Heart right ventricle (tissue), 16 donors: ENCODE measurements at regions not wholly inside any gene's neighbourhood (a gene's known extent, or its start where the extent isn't known, plus 50 kb on each side); places are given as distances from the start of the nearest gene placed in this dataset.

ENCODE experiments used
- ATAC-seq, 8 donors: fragments of 200-7000 bp; cut with Tn5 transposase; one replicate each; pipeline ENCODE4 v1.9.1; 2020; ENCODE audit warnings: mild to moderate bottlenecking in 8 of 8, moderate library complexity in 8 of 8, moderate number of reproducible peaks in 1 of 8
- DNase-seq, 2 donors: peaks; one replicate each; pipeline ENCODE4 v3.0.0-alpha.2; 2020
- H3K27ac ChIP-seq, 10 donors: fragments of 200-600 bp; sonication (generic) in 2 of 10; one replicate each; pipeline versions ENCODE4 v1.5.0 to v1.8.0; 2020 to 2022; ENCODE audit warnings: mild to moderate bottlenecking in 3 of 10
- H3K27me3 ChIP-seq, 7 donors: fragments of 200-600 bp; one replicate each; pipeline ENCODE4 v1.8.0; 2021 to 2022; ENCODE audit warnings: mild to moderate bottlenecking in 2 of 7
- H3K36me3 ChIP-seq, 9 donors: fragments of 200-600 bp; sonication (generic) in 1 of 9; one replicate each; pipeline versions ENCODE4 v1.5.0 to v1.8.0; 2020 to 2022; ENCODE audit warnings: mild to moderate bottlenecking in 2 of 9
- H3K4me1 ChIP-seq, 9 donors: fragments of 200-600 bp; sonication (generic) in 1 of 9; one replicate each; pipeline versions ENCODE4 v1.5.0 to v1.8.0; 2020 to 2022; ENCODE audit warnings: mild to moderate bottlenecking in 4 of 9
- H3K4me3 ChIP-seq, 10 donors: fragments of 200-600 bp; sonication (generic) in 2 of 10; one replicate each; pipeline versions ENCODE4 v1.5.0 to v1.8.0; 2020 to 2022; ENCODE audit warnings: mild to moderate bottlenecking in 7 of 10, moderate library complexity in 2 of 10
- H3K9me3 ChIP-seq, 11 donors: fragments of 200-600 bp in 10 of 11; sonication (generic) in 2 of 11; one replicate each; pipeline versions ENCODE4 v1.5.0 to v1.8.0; 2013 to 2022; ENCODE audit warnings: mild to moderate bottlenecking in 2 of 11, control low read depth in 1 of 11, moderate library complexity in 1 of 11
- CTCF ChIP-seq, 9 donors: fragments of 200-600 bp; sonication (generic) in 2 of 9; IDR thresholded peaks; one replicate each; pipeline versions ENCODE4 v1.5.0 to v1.8.0; 2021 to 2022; ENCODE audit warnings: antibody characterized with exemption in 9 of 9, mild to moderate bottlenecking in 5 of 9, moderate library complexity in 1 of 9
- WGBS, 2 donors: extraction: QIAGEN DNeasy Blood & Tissue Kit; methylation state at CpG; one replicate each; pipeline ENCODE4 v1.1.7; 2013; ENCODE audit warnings: inconsistent platforms in 1 of 2; 5-methylcytosine and 5-hydroxymethylcytosine counted together
- intact Hi-C, 10 donors: fragments of 100-400 bp; cut with DNase I; formaldehyde crosslinking; loops; one replicate each; pipeline versions ENCODE4 v1.11.1 to v1.14.2; 2022
- donor health status: Arrhythmogenic right ventricular cardiomyopathy.
- donor health status: ischemic (EF 13 %, LVEDD 7.1; RV severe dilation, severe dysfunction).
- donor health status: healthy with polysubstance abuse.
- donor health status: DM: no; HTN: yes; CAD: no.
- donor health status: DM: no; HTN: no; CAD: no.
- donor health status: ischemic (EF 25% LVEDD 6.9; RV normal size, moderate dysfunction).
- donor health status: ischemic (EF 25% LVEDD 5.7; RV mildly dilated, moderate dysfunction).
- donor health status: healthy.
- donor health status: DM: yes; HTN: yes; CAD: no.
- donor health status: Ischemic cardiomyopathy.
- donor health status: ischemic (EF 35%, LVEDD 5.7; RV mildly dilated, moderate dysfunction).
- donor health status: nonischemic (EF 11% LVEDD 7.7; RV severe dilation, severe dysfunction).
- donor health status: DM: yes; HTN: yes; CAD: no.
- donor health status: PGD.
- donor health status: ischemic (EF 29% LVEDD 5.4; RV normal size, mild dysfunction).
- donor health status: nonischemic (EF 23%, LVEDD 6.1; RV moderate dilation, normal function).

- no peak for TF ChIP-seq CTCF (IDR thresholded peaks at IDR 0.05)
- H3K4me3 ChIP-seq = no peak overlapping the region
- H3K27ac ChIP-seq = no peak overlapping the region
- no peak for DNase-seq
- H3K27me3 ChIP-seq = peaks cover 0 to 4% (median 0%) of the 10 kb centered on the region in 7 donors
- ATAC-seq = no peak
- 95 to 97% methylated on average over 5 of the region's 5 CpGs for WGBS, 2 donors
- H3K4me1 ChIP-seq = peaks cover 0 to 28% (median 14%) of the 10 kb centered on the region in 9 donors
- intact Hi-C loops = no loop called here
- no peaks in the 10 kb centered on the region for H3K36me3 ChIP-seq
- peaks cover 0 to 10% (median 0%) of the 10 kb centered on the region in 11 donors for H3K9me3 ChIP-seq
These were observed 152.3 kb upstream of the ANKH start for GRCh38 chr5:15023846-15024245.

DNA sequence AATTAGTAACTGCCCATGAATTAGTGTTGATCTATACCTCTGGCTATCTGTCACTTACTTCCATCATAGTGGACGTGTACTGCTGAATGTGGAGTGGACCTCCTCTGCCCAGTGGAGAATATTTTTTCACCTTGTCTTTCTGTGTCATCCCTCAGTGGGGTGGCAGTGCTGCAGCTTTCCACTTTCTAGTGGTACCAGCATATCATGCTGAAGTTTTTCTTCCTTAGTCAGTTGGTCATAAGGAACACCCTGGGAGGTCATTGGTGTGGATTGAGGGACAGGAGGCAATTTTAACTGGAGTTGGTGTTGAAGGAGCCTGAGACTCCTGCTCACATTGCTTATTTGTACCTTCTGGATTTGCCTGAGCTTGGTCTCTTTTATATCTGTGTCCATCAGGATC, 151.7 kb upstream of the ANKH start:
- ATAC-seq (no peak), DNase-seq (no peak)
- H3K4me3 ChIP-seq = no peak overlapping the region
- intact Hi-C loops = no loop called here
- peaks cover 0 to 10% (median 0%) of the 10 kb centered on the region in 11 donors for H3K9me3 ChIP-seq
- no peak for TF ChIP-seq CTCF (IDR thresholded peaks at IDR 0.05)
- WGBS, 2 donors = 90 to 96% methylated on average over 1 of the region's 1 CpG
- peaks cover 0 to 2% (median 0%) of the 10 kb centered on the region in 7 donors for H3K27me3 ChIP-seq
- H3K36me3 ChIP-seq = no peaks in the 10 kb centered on the region
- H3K4me1 ChIP-seq = peaks cover 0 to 28% (median 14%) of the 10 kb centered on the region in 9 donors
- H3K27ac ChIP-seq = no peak overlapping the region

GRCh38 chr5:15021266-15022046, 149.9 kb upstream of the ANKH start:
- peaks cover 0 to 10% (median 0%) of the 10 kb centered on the region in 11 donors for H3K9me3 ChIP-seq
- H3K36me3 ChIP-seq = no peaks in the 10 kb centered on the region
- H3K4me1 ChIP-seq = peaks cover 0 to 20% (median 14%) of the 10 kb centered on the region in 9 donors
- peak overlapping the region in 9 of 10 donors; percentile 21 to 87 (median 70) for H3K27ac ChIP-seq
- ATAC-seq (peak; percentile 55 to 86 (median 72)), DNase-seq (no peak)
- intact Hi-C loops = no loop called here
- no peaks in the 10 kb centered on the region for H3K27me3 ChIP-seq
- WGBS, 2 donors = 28 to 37% methylated on average over 8 of the region's 8 CpGs
- no peak for TF ChIP-seq CTCF (IDR thresholded peaks at IDR 0.05)
- peak overlapping the region in 5 of 10 donors; percentile 4 to 34 (median 22) for H3K4me3 ChIP-seq

- DNase-seq (no peak), ATAC-seq (peak in 3 of 8 donors; percentile 12 to 40 (median 13))
- intact Hi-C loops = no loop called here
- TF ChIP-seq CTCF (IDR thresholded peaks at IDR 0.05) = no peak
- peak overlapping the region in 1 of 10 donors; percentile 34 for H3K4me3 ChIP-seq
- H3K9me3 ChIP-seq = peaks cover 0 to 10% (median 0%) of the 10 kb centered on the region in 11 donors
- WGBS, 2 donors = 84 to 85% methylated on average over 3 of the region's 3 CpGs
- H3K4me1 ChIP-seq = peaks cover 0 to 20% (median 14%) of the 10 kb centered on the region in 9 donors
- peak overlapping the region in 6 of 10 donors; percentile 42 to 87 (median 74) for H3K27ac ChIP-seq
- H3K27me3 ChIP-seq = no peaks in the 10 kb centered on the region
- H3K36me3 ChIP-seq = no peaks in the 10 kb centered on the region
These were observed 149.2 kb upstream of the ANKH start for GRCh38 chr5:15020736-15021135.
